Left lung (tissue), 4 donors: ENCODE measurements at regions not wholly inside any gene's neighbourhood (a gene's known extent, or its start where the extent isn't known, plus 50 kb on each side); places are given as distances from the start of the nearest gene placed in this dataset.

Experiments
- ATAC-seq: fragments of 200-7000 bp; cut with Tn5 transposase; one replicate; pipeline ENCODE4 v1.9.1; 2020; ENCODE audit warnings: moderate library complexity
- DNase-seq, 4 donors: peaks; one replicate each; pipeline ENCODE4 v3.0.0-alpha.2; 2013 to 2020
- H3K27ac ChIP-seq, 2 donors: fragments of 200-600 bp; sonication (generic) in 1 of 2; one replicate each; pipeline versions ENCODE4 v1.5.0 to v1.8.0; 2020 to 2021
- H3K27me3 ChIP-seq, 2 donors: fragments of 200-600 bp; sonication (generic) in 1 of 2; one replicate each; pipeline versions ENCODE4 v1.5.0 to v1.8.0; 2020 to 2021
- H3K36me3 ChIP-seq, 2 donors: fragments of 200-600 bp; sonication (generic) in 1 of 2; one replicate each; pipeline versions ENCODE4 v1.5.0 to v1.8.0; 2020 to 2021
- H3K4me1 ChIP-seq, 2 donors: fragments of 200-600 bp; one replicate each; pipeline ENCODE4 v1.8.0; 2021
- H3K4me3 ChIP-seq, 2 donors: fragments of 200-600 bp; sonication (generic) in 1 of 2; one replicate each; pipeline versions ENCODE4 v1.5.0 to v1.8.0; 2020 to 2021; ENCODE audit warnings: mild to moderate bottlenecking in 1 of 2
- H3K9me3 ChIP-seq, 2 donors: fragments of 200-600 bp; sonication (generic) in 1 of 2; one replicate each; pipeline versions ENCODE4 v1.5.0 to v1.8.0; 2020 to 2021
- CTCF ChIP-seq, 2 donors: fragments of 200-600 bp; sonication (generic) in 1 of 2; IDR thresholded peaks; one replicate each; pipeline versions ENCODE4 v1.5.0 to v1.8.0; 2021; ENCODE audit warnings: antibody characterized with exemption in 2 of 2
- intact Hi-C, 2 donors: fragments of 100-400 bp; cut with DNase I; formaldehyde crosslinking; loops; one replicate each; pipeline versions ENCODE4 v1.11.2 to v1.14.2; 2022
- donor health status: DM: no; HTN: yes; CAD: no.
- donor health status: DM: no; HTN: no; CAD: no.

DNA sequence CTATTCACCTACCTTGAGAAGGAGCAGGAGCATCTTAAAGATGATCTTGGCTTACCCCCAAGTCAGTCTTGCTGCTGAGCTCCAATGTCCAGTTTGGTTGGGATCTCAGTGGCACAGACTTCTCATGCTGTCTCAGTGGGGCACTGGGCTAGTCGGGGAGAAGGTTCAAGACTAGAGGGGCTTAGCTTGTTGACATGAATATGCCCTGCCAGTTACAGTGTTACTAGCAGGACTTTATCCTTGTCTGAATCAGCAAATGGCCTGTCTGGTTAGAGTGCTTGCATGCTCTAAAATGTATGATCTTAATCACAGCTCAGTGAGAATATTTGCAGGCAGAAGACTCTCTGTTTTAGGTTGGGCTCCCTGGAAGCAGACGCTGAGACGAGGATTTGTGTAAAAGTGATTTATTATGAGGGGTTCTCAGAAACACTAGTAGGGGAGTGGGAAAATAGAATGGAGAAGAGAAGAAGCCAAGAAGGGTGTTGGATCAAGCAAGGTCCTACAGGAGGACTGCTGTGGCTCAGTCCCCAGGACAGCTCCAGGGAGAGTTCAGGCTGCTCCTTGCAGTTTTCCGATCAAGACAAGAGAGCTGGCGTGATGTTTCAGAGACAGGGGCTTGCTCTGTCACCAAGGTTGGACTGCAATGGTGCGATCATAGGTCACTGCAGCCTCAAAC, 150.4 kb upstream of the HS3ST2 start:
- ATAC-seq, result no peak
- DNase-seq, result no peak
- intact Hi-C loops, result no loop called here
- Histone ChIP-seq H3K27me3 (peaks cover 0 to 18% of the 10 kb centered on the region in 2 donors), H3K9me3 (no peaks in the 10 kb centered on the region), H3K4me3 (no peak overlapping the region), H3K4me1 (no peaks in the 10 kb centered on the region), H3K36me3 (no peaks in the 10 kb centered on the region), H3K27ac (no peak overlapping the region)
- no peak for TF ChIP-seq CTCF (IDR thresholded peaks at IDR 0.05)

- H3K9me3 ChIP-seq, result no peaks in the 10 kb centered on the region
- no peak for TF ChIP-seq CTCF (IDR thresholded peaks at IDR 0.05)
- no peaks in the 10 kb centered on the region for H3K4me1 ChIP-seq
- DNase-seq (no peak), ATAC-seq (no peak)
- H3K27me3 ChIP-seq, result peaks cover 0 to 21% of the 10 kb centered on the region in 2 donors
- no peak overlapping the region for H3K27ac ChIP-seq
- H3K36me3 ChIP-seq, result no peaks in the 10 kb centered on the region
- intact Hi-C loops, result no loop called here
- no peak overlapping the region for H3K4me3 ChIP-seq
Observed at GRCh38 chr16:22664132-22664531, 149.8 kb upstream of the HS3ST2 start.

GRCh38 chr16:22664561-22664997, 149.4 kb upstream of the HS3ST2 start:
- no peak for TF ChIP-seq CTCF (IDR thresholded peaks at IDR 0.05)
- no peaks in the 10 kb centered on the region for H3K36me3 ChIP-seq
- intact Hi-C loops, result no loop called here
- H3K27ac ChIP-seq, result no peak overlapping the region
- ATAC-seq (no peak), DNase-seq (no peak)
- H3K9me3 ChIP-seq, result no peaks in the 10 kb centered on the region
- no peak overlapping the region for H3K4me3 ChIP-seq
- H3K27me3 ChIP-seq, result peaks cover 0 to 23% of the 10 kb centered on the region in 2 donors
- H3K4me1 ChIP-seq, result no peaks in the 10 kb centered on the region

DNA sequence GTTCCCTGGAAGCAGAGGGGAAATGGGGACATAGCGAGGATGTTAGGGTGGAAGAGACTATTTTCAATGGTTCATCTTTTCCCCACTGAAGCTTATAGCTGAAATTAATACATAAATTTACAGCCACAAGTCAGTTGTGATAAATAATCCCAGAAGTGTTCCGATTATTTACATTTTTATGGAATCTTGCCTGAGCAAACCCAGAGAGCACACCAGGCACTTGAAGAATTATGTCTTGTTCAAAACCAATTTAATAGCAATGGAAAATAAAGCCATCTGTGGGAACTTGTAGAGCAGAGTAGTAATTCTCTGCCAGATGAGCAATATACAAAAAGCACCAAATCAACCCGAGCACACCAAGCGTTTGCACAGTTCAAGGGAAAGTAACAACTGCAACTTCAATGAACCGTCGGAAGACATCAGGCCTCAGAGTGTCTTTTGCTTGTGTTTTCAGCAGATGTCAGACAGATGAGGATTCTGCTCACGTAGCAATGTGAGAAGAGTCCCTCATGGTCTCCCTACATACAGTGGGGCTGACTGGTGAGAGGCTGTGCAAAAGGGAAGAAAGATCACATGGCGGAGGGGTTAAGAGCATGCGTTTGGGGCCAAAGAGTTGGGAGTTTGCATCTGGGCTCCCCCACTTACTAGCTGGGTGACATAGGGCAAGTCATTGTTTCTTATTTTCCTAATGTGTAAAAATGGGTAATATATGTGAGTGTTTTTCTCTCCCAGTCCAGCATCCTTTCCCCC, 148.7 kb upstream of the HS3ST2 start:
- H3K9me3 ChIP-seq, result no peaks in the 10 kb centered on the region
- intact Hi-C loops, result no loop called here
- no peak overlapping the region for H3K27ac ChIP-seq
- peaks cover 0 to 29% of the 10 kb centered on the region in 2 donors for H3K27me3 ChIP-seq
- no peaks in the 10 kb centered on the region for H3K36me3 ChIP-seq
- TF ChIP-seq CTCF (IDR thresholded peaks at IDR 0.05), result no peak
- no peak overlapping the region for H3K4me3 ChIP-seq
- ATAC-seq (no peak), DNase-seq (no peak)
- H3K4me1 ChIP-seq, result no peaks in the 10 kb centered on the region

DNA sequence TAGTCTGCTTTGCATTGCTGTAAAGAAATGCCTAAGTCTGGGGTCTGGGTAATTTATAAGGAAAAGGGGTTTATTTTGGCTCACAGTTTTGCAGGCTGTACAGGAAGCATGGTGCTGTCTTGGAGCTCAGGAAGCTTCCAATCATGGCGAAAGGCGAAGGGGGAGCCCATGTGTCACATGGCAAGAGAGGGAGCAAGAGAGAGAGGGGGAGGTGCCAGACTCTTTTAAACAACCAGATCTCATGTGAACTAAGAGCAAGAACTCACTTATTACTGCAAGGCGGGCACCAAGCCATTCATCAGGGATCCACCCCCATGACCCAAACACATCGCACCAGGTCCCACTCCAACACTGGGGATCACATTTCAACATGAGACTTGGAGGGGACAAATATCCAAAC, 148.2 kb upstream of the HS3ST2 start:
- Histone ChIP-seq H3K27me3 (peaks cover 0 to 34% of the 10 kb centered on the region in 2 donors), H3K4me1 (no peaks in the 10 kb centered on the region), H3K9me3 (no peaks in the 10 kb centered on the region), H3K27ac (no peak overlapping the region), H3K4me3 (no peak overlapping the region), H3K36me3 (no peaks in the 10 kb centered on the region)
- ATAC-seq (no peak), DNase-seq (no peak)
- intact Hi-C loops, result no loop called here
- TF ChIP-seq CTCF (IDR thresholded peaks at IDR 0.05), result no peak
